GM18498 (cell line): ENCODE measurements at regions not wholly inside any gene's neighbourhood (a gene's known extent, or its start where the extent isn't known, plus 50 kb on each side); places are given as distances from the start of the nearest gene placed in this dataset.

Experiments used
- ATAC-seq: cut with Tn5 transposase; IDR thresholded peaks from one replicate; pipeline ENCODE4 v1.9.1; 2021; ENCODE audit warnings: mild to moderate bottlenecking, moderate library complexity; ENCODE audit not compliant: unreplicated experiment

- ATAC-seq: no peak
Observed at GRCh38 chr1:219281831-219282230, 108.2 kb downstream of the LYPLAL1 start.

GRCh38 chr1:219279017-219279770, 105.5 kb downstream of the LYPLAL1 start:
- no peak for ATAC-seq

DNA sequence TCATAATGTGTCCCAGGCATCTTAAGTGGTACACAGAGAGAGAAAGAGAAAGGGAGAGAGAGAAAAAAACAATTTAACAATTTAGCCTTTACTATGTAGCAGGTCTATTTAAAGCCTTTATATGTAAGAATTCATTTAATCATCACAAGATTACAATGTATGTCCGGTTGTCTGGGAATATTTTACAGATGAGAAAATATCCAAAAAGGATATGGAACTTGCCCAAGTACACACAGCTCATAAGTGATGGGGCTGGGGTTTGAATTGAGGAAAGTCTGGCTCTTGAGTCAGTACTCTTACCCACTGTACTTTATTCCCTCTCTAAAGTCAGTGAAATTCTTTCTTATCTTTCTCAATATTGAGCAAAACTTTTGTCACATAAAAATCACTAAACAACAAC, 104.6 kb downstream of the LYPLAL1 start:
- no peak for ATAC-seq

GRCh38 chr1:219277304-219278105, 103.8 kb downstream of the LYPLAL1 start:
- ATAC-seq: no peak

DNA sequence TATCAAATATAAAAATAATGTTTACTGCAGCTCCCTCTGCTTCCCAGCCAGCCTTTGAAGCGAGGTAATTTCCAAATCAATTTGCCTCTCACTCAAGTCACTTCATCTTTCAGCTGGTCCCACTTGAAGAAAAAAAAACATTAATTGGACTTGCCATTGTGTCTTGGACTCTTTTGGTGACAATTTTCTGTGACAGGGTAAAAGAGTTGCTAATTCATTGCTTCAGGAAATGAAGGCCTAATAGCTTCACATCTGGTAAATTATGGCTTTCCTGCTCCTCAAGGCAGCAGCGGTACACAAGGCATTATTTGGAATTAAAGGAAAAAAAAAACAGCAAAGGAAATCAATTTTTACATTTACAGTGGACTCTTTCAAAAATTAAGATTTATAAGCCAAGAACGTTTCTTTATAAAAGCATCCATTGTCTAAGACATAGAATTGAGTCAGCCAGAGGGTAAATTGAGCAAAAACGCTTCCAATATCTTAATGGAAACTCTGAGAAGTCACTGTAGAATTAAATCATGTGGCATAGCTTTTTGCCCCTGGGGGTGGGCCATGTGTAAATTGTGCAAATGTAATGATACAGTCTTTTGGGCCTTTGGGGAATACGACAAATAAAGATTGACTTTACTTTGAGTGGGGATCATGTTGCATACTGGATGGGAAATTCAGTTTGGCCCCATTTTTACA, 102.5 kb downstream of the LYPLAL1 start:
- no peak for ATAC-seq

GRCh38 chr1:219273088-219273686, 99.5 kb downstream of the LYPLAL1 start:
- ATAC-seq: no peak

DNA sequence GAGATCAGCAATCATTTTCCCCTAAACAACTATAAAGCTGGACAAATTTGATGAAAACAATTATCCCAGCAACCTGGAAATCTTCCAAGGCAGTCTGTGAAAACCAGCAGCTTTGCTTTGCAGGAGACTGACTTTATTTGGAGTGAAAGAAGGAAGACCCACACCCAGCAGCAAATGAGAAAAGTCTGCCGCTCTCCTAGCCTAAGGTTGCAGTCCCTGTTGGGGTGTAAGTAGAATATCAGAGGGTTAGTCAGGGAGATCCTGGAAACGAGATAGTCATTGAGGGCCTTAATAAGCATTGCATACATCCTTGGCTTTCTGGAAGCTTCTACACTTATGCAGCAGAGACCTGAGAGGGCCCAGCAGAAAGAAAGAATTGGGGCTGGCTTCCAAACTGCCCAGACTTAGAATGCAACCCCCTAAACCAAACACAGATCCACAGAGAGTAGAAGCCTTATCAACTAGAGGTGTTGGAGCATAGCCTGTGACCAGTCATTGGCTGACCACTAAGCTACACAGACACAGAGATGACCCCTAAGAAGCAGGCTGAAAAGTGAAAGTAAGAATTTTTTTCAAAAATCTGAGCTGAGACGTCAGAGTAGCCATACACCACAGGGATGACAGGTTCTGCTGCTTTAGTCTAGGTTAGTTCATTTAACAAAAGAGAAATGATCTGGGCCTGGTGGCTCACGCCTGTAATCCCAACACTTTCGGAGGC, 98.3 kb downstream of the LYPLAL1 start:
- no peak for ATAC-seq

DNA sequence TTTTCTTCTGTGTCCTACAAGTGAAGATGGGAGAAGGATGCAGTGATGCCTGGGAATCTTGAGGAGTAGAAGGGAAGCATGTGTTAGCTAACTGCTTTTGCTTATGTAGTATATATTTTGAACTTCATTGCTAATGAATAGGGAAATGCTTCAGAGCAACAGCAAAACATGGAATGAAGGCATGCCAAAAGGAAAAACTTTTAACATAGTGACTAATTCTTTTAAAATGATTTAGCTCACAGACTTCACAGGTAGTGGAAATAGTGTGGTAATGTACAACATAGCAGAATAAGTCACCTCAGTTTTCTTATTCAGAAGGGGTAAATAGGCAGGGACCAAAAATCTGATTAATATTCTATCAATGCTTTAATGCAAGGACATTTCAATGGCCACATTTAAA, 95.5 kb downstream of the LYPLAL1 start:
- ATAC-seq: no peak

DNA sequence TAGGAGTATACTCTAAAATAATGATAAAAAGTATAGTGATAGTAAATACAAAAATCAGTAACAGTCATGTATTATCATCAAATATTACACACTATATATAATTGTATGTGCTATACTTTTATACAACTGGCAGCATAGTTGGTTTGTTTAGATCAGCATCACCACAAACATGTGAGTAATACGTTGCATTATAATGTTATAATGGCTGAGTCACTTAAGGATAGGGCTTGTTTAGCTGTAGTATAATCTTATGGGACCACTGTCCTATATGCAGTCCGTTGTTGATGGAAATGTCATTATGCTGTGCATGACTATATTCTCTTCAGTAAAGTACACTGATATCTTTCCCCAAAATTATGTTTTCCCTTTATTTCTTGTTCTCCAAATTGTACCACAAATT, 92.8 kb downstream of the LYPLAL1 start:
- ATAC-seq: no peak

GRCh38 chr1:219265026-219265515, 91.4 kb downstream of the LYPLAL1 start:
- no peak for ATAC-seq

GRCh38 chr1:219264561-219264960, 90.9 kb downstream of the LYPLAL1 start:
- ATAC-seq: no peak
